ENCODE measurements at regions not wholly inside any gene's neighbourhood (a gene's known extent, or its start where the extent isn't known, plus 50 kb on each side); places are given as distances from the start of the nearest gene placed in this dataset.

DNA sequence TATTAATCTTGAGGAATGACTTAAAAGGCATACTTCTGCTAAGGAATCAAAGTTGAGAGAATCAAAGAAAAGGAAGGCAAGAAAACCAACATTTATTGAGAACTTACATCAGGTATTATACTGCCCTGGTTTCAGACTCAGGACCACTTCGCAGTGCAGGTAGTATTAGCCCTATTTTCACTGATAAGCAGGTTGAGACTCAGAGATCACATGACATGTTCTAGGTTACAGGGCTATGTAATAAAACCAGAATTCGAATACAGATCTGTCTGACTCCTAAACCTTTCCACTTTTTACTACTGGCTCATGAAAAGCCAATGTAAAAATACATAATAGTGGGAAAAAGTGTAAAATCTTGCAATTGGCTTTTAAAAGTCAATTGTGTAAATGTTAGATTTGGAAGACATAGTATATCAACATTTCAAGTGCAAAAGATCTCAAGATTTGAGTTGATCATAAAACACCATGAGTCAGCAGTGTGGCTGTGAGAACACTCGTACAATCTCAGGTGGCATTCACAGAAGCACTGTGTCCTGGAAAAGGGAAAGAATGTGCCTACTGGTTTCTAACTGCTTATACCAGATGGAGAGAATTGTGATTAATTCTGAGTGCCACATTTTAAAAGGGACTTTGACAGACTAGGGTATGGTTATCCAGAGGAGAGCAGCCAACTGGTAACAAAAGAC, 195.8 kb upstream of the MKLN1 start:
- TF ChIP-seq, protein P1, sequence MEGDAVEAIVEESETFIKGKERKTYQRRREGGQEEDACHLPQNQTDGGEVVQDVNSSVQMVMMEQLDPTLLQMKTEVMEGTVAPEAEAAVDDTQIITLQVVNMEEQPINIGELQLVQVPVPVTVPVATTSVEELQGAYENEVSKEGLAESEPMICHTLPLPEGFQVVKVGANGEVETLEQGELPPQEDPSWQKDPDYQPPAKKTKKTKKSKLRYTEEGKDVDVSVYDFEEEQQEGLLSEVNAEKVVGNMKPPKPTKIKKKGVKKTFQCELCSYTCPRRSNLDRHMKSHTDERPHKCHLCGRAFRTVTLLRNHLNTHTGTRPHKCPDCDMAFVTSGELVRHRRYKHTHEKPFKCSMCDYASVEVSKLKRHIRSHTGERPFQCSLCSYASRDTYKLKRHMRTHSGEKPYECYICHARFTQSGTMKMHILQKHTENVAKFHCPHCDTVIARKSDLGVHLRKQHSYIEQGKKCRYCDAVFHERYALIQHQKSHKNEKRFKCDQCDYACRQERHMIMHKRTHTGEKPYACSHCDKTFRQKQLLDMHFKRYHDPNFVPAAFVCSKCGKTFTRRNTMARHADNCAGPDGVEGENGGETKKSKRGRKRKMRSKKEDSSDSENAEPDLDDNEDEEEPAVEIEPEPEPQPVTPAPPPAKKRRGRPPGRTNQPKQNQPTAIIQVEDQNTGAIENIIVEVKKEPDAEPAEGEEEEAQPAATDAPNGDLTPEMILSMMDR (optimal IDR thresholded peaks at IDR 0.05 in 1 of 3, IDR thresholded peaks at IDR 0.05 in 1 of 3, conservative IDR thresholded peaks at IDR 0.05 in 1 of 3; ENCODE audit: extremely low read depth in 1 of 3, insufficient read depth in 2 of 3, low read length in 3 of 3), result no peak
- no peak for TF ChIP-seq EZH2 (IDR thresholded peaks at IDR 0.05; ENCODE audit: low read length)

Measured in keratinocyte (primary cell).